OCI-LY7 (cell line): ENCODE measurements at regions not wholly inside any gene's neighbourhood (a gene's known extent, or its start where the extent isn't known, plus 50 kb on each side); places are given as distances from the start of the nearest gene placed in this dataset.
"Not testable (repeated sequence)": the region's sequence is repeated elsewhere in the genome, so short reads cannot be mapped to it uniquely, and the experiment has no call there.

Source experiments
- BruUV-seq: library from RNA; stranded (reverse); fragments of 400-500 nt; replicated peaks from 2 replicates; lab custom pipeline; 2021; lab: Mats Ljungman, UMichigan
- CTCF ChIA-PET: fragments of 300-600 bp; sonication (Branson Sonifier 250); formaldehyde crosslinking; loops from one replicate; lab custom pipeline; 2022; ENCODE audit warnings: antibody characterized with exemption; ENCODE audit not compliant: unreplicated experiment; lab: Charles Lee
- POLR2A ChIA-PET: fragments of 300-600 bp; sonication (Branson Sonifier 250); formaldehyde crosslinking; loops from one replicate; lab custom pipeline; 2022; ENCODE audit warnings: antibody characterized with exemption; lab: Charles Lee
- DNase-seq: peaks from one replicate; pipeline ENCODE4 v3.0.0-alpha.2; 2015; ENCODE audit warnings: low spot score
- H2AFZ ChIP-seq: fragments of 200-600 bp; sonication (generic), shearing (Covaris generic); 2 replicates; pipeline ENCODE4 v1.6.1; 2014; ENCODE audit warnings: mild to moderate bottlenecking, antibody characterized with exemption, low read length, moderate library complexity
- H3K27ac ChIP-seq: fragments of 200-600 bp; sonication (generic); 2 replicates; pipeline ENCODE4 v1.5.1; 2014; ENCODE audit warnings: mixed run types, low read depth, mild to moderate bottlenecking, moderate library complexity, low read length, inconsistent platforms; ENCODE audit not compliant: poor library complexity, severe bottlenecking
- H3K36me3 ChIP-seq: fragments of 200-600 bp; sonication (generic); 2 replicates; pipeline ENCODE4 v1.6.1; 2014; ENCODE audit warnings: mild to moderate bottlenecking, antibody characterized with exemption, low read length, moderate library complexity, mixed read lengths; ENCODE audit not compliant: insufficient read depth
- H3K4me1 ChIP-seq: fragments of 200-600 bp; sonication (generic); 2 replicates; pipeline ENCODE4 v1.5.1; 2014; ENCODE audit warnings: mild to moderate bottlenecking, low read length; ENCODE audit not compliant: insufficient read depth, poor library complexity, severe bottlenecking
- H3K4me2 ChIP-seq: fragments of 200-600 bp; sonication (generic); 2 replicates; pipeline ENCODE4 v1.6.1; 2014; ENCODE audit warnings: mild to moderate bottlenecking, low read length
- H3K4me3 ChIP-seq: fragments of 200-600 bp; sonication (generic); 2 replicates; pipeline ENCODE4 v1.5.1; 2014; ENCODE audit warnings: mild to moderate bottlenecking, low read depth, low read length; ENCODE audit not compliant: poor library complexity, severe bottlenecking
- H3K79me2 ChIP-seq: fragments of 200-600 bp; sonication (generic); 2 replicates; pipeline ENCODE4 v1.6.1; 2016; ENCODE audit warnings: low read depth, mild to moderate bottlenecking, low read length, moderate library complexity, mixed read lengths; ENCODE audit not compliant: insufficient read depth
- H3K9me2 ChIP-seq: fragments of 200-600 bp; sonication (generic); 2 replicates; pipeline ENCODE4 v1.6.1; 2016; ENCODE audit warnings: mild to moderate bottlenecking, low read length, mixed read lengths; ENCODE audit not compliant: insufficient read depth
- H3K9me3 ChIP-seq: fragments of 200-600 bp; sonication (generic); 2 replicates; pipeline ENCODE4 v1.6.1; 2014; ENCODE audit warnings: mild to moderate bottlenecking, mixed run types, low read length, mixed read lengths
- H4K20me1 ChIP-seq: fragments of 200-600 bp; sonication (generic); 2 replicates; pipeline ENCODE4 v1.6.1; 2014; ENCODE audit warnings: mild to moderate bottlenecking, antibody characterized with exemption, low read length, moderate library complexity, mixed read lengths; ENCODE audit not compliant: insufficient read depth
- EZH2phosphoT487 ChIP-seq: fragments of 200-600 bp; sonication (generic); IDR thresholded peaks from 2 replicates; pipeline ENCODE4 v1.6.1; 2018; ENCODE audit warnings: low read depth, borderline replicate concordance, mild to moderate bottlenecking, mixed run types, antibody characterized with exemption, low read length, moderate library complexity, mixed read lengths
- intact Hi-C: fragments of 100-400 bp; cut with micrococcal nuclease; formaldehyde crosslinking; loops from one replicate; pipeline ENCODE4 v1.10.0; 2022; ENCODE audit not compliant: unreplicated experiment
- TF ChIP-seq, protein P1 (sequence below): fragments of 200-600 bp; sonication (generic); conservative IDR thresholded peaks from 2 replicates; pipeline ENCODE4 v1.5.1; 2014; ENCODE audit warnings: mild to moderate bottlenecking, antibody characterized with exemption, low read length, moderate library complexity, mixed read lengths

DNA sequence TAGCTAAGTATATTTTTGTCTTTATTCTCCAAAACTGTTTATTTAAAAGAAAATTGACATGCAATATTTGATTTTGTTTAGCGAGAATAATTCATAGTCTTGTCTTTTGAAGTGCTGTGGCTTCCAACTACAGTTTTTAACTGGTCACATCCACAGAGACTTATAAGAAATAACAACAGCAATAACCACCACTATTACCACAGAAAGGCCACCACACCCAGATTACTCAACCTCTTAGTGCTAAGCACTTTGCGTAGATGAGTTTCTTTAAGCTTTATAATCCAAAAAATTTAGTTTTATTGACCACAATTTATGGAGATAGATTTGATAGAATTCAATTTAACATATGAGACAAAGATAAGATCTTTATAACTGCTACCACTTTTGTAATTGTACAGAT, 468.4 kb upstream of the UBE2E2 start:
- intact Hi-C loops, result loop anchor here (5.0 kb wide), 1 partner anchor 1028 kb away; no protein-coding TSS in a partner anchor
- no peak for DNase-seq
- Histone ChIP-seq H3K4me2 (no peak overlapping the region), H3K9me3 (no peaks in the 10 kb centered on the region), H3K4me1 (no peaks in the 10 kb centered on the region), H4K20me1 (no peaks in the 10 kb centered on the region), H3K27ac (no peak overlapping the region), H3K4me3 (no peak overlapping the region), H2AFZ (no peak overlapping the region), H3K36me3 (no peaks in the 10 kb centered on the region), H3K9me2 (no peaks in the 10 kb centered on the region), H3K79me2 (no peaks in the 10 kb centered on the region)
- TF ChIP-seq, protein P1, sequence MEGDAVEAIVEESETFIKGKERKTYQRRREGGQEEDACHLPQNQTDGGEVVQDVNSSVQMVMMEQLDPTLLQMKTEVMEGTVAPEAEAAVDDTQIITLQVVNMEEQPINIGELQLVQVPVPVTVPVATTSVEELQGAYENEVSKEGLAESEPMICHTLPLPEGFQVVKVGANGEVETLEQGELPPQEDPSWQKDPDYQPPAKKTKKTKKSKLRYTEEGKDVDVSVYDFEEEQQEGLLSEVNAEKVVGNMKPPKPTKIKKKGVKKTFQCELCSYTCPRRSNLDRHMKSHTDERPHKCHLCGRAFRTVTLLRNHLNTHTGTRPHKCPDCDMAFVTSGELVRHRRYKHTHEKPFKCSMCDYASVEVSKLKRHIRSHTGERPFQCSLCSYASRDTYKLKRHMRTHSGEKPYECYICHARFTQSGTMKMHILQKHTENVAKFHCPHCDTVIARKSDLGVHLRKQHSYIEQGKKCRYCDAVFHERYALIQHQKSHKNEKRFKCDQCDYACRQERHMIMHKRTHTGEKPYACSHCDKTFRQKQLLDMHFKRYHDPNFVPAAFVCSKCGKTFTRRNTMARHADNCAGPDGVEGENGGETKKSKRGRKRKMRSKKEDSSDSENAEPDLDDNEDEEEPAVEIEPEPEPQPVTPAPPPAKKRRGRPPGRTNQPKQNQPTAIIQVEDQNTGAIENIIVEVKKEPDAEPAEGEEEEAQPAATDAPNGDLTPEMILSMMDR, result no peak
- no peak for TF ChIP-seq EZH2phosphoT487
- ChIA-PET POLR2A (interaction anchor here (0.6 to 0.7 kb wide), 2 partner anchors 9 to 1193 kb away, joined by 3 to 7 read pairs; no protein-coding TSS in a partner anchor), CTCF (no interaction called here)
- BruUV-seq, result no TSS peak

DNA sequence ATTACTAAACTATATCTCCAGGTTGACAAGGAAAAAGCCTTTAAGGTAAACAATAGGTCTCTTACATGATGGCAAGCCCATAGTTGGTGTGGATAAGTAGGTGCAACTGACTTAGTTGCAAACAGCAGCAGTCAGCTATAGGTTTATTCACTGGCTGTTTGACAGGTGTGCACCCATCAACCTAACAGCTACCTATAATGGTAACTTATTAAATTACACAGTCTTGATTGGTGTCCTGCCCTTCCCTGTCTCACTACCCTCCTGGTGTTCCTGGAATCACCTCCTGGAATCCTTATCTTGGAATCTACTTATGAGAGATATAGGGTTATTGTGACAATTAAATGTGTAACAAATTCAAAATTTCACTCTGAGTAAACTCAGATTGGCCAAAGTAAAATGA, 467.8 kb upstream of the UBE2E2 start:
- no TSS peak for BruUV-seq
- no peaks in the 10 kb centered on the region for H3K36me3 ChIP-seq
- POLR2A ChIA-PET, result interaction anchor here (0.7 kb wide), 1 partner anchor 9 kb away, joined by 3 read pairs; no protein-coding TSS in a partner anchor
- H3K4me3 ChIP-seq, result no peak overlapping the region
- no peak overlapping the region for H2AFZ ChIP-seq
- no peak for TF ChIP-seq EZH2phosphoT487
- TF ChIP-seq, protein P1, result no peak
- no peaks in the 10 kb centered on the region for H3K9me2 ChIP-seq
- H3K4me1 ChIP-seq, result no peaks in the 10 kb centered on the region
- H3K4me2 ChIP-seq, result no peak overlapping the region
- H3K79me2 ChIP-seq, result no peaks in the 10 kb centered on the region
- CTCF ChIA-PET, result no interaction called here
- no peaks in the 10 kb centered on the region for H3K9me3 ChIP-seq
- no peaks in the 10 kb centered on the region for H4K20me1 ChIP-seq
- intact Hi-C loops, result no loop called here
- H3K27ac ChIP-seq, result no peak overlapping the region
- no peak for DNase-seq

DNA sequence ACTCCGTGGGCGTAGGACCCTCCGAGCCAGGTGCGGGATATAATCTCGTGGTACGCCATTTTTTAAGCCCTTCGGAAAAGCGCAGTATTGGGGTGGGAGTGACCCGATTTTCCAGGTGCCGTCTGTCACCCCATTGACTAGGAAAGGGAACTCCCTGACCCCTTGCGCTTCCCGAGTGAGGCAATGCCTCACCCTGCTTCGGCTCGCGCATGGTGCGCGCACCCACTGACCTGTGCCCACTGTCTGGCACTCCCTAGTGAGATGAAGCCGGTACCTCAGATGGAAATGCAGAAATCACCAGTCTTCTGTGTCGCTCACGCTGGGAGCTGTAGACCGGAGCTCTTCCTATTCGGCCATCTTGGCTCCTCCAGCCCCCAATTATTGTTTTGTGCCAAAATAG, 459.7 kb upstream of the UBE2E2 start:
- DNase-seq, intact Hi-C loops, H3K9me3 ChIP-seq, H3K27ac ChIP-seq, BruUV-seq, H3K4me2 ChIP-seq, H2AFZ ChIP-seq, H3K4me3 ChIP-seq, H3K36me3 ChIP-seq, CTCF ChIA-PET, H3K4me1 ChIP-seq, H3K79me2 ChIP-seq, H3K9me2 ChIP-seq, H4K20me1 ChIP-seq: not testable (repeated sequence)
- POLR2A ChIA-PET, result interaction anchor here (1.2 kb wide), 1 partner anchor 8 kb away, joined by 3 read pairs; no protein-coding TSS in a partner anchor
